HG03558 (cell line): ENCODE measurements at regions not wholly inside any gene's neighbourhood (a gene's known extent, or its start where the extent isn't known, plus 50 kb on each side); places are given as distances from the start of the nearest gene placed in this dataset.

Source experiments
- ATAC-seq: cut with Tn5 transposase; IDR thresholded peaks from one replicate; pipeline ENCODE4 v1.9.1; 2021; ENCODE audit warnings: moderate number of reproducible peaks; ENCODE audit not compliant: unreplicated experiment; ENCODE audit errors: extremely low read depth

DNA sequence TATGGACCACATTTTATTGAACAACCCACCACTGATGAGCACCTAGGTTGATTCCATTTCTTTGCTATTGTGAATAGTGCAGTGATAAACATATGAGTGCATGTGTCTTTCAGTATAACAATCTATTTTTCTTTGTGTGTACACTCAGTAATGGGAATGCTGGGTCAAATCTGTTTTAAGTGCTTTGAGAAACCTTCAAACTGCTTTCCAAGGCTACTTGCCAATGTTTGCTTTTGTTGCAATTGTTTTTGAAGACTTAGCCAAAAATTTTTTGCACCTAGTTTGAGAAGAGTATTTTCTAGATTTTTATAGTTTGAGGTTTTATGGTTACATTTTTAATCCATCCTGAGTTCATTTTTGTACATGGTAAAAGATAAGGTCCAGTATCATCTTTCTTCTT lies 587.4 kb upstream of the SETBP1 start:
- no peak for ATAC-seq

GRCh38 chr18:44096016-44096415 lies 584.7 kb upstream of the SETBP1 start:
- ATAC-seq: no peak

DNA sequence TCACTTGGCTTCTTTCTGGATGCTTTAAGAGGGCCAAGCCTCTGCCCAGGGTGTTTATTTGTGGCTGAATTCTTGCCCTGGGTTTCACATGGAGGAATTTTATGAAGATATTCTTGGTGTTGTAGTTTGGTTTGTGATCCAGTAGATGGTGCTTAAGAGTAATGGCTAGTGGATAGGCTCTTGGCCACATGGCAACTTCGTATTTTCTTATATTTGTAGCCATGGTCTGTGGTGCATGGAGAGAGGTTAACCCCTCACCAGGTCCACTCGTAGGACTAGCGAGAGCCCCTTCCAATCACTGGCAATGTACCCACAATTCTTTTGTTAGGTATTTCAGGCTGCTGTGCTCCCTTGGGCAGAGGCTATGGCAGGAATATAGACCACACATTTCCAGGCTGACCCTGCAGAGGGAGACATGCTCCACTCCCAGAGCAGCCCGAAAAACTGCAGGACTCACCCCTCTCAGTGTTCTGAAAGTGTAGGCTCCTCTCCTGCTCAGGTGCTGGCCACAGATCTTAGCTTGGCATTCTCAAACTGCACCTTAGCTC lies 582.1 kb upstream of the SETBP1 start:
- no peak for ATAC-seq

- ATAC-seq: no peak
These were observed 573.5 kb upstream of the SETBP1 start for GRCh38 chr18:44107187-44107586.

- ATAC-seq: no peak
These were observed 569.4 kb upstream of the SETBP1 start for GRCh38 chr18:44111337-44111736.

DNA sequence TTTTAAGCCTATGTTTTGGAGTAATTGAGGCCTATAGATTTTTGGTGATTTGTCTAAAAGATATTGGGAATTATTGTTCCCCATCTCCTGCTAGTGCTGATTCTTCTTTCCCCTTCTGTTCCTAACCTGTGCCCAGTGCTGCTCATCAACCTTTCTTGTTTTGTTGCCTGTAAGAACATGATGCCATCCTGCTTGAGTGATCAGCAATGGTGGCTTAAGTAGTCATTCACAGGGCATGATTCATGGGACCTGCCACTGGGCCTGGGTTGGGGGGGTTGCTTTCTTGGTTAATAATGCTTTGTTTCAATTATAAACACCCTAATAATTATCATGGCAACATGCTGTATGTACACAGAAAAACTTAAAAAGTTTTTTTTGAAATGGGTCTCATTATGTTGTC lies 562.9 kb upstream of the SETBP1 start:
- ATAC-seq: no peak

DNA sequence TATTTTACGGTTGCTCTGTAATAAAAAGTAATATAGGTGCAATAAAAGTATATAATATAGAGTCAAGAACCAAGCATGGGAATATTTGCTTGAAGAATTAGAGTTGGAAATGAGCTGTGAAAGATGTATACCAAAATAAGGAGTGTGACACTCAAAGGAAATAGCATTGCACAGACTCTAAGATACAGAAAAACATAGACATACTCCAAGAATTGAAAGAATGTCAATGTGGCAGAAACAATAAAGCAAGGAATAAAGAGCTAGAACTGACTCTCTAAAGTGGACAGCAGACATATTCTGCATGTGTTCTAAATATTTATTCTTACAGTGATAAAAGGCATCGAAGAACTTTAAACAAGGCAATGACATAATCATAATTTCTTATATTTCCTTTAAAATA lies 561.1 kb upstream of the SETBP1 start:
- ATAC-seq: no peak

GRCh38 chr18:44123743-44124142 lies 556.9 kb upstream of the SETBP1 start:
- ATAC-seq: no peak

GRCh38 chr18:44125446-44125845 lies 555.2 kb upstream of the SETBP1 start:
- no peak for ATAC-seq

DNA sequence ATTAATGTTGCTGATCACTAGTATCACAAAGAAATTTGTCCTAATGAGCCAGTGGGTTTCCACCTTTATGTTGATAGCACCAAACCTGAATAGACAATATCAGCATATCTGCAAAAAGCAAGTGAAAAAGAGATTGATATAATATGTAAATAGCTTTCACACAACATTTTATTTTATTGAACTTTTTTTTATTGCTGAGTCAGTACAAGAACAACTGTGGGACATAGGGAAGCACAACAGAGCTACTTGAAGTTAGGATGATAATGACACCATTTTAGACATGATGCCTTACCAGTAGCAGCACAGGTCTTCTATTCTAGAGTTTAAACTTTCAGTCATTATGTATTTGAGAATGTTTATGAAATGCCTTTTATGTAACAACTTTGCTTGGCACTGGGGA lies 554.1 kb upstream of the SETBP1 start:
- no peak for ATAC-seq

DNA sequence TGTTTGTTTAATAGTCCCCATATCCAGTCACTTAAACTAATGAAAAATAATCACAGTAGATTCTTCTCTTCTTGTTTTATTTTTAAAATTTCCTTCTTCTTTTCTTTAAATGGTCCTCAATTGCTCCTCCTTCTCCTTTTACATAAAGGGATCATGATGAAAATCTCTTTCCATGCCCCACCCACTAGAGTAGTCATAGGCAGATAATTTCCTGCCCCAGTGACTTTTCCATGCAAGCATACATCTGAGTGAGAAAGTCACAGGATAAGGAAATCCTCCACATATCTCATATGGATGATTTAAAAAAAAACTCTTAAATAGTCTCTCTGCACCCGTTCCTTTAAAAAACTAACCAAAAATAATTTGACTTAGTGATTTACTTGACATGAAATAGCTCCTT lies 552.3 kb upstream of the SETBP1 start:
- no peak for ATAC-seq

DNA sequence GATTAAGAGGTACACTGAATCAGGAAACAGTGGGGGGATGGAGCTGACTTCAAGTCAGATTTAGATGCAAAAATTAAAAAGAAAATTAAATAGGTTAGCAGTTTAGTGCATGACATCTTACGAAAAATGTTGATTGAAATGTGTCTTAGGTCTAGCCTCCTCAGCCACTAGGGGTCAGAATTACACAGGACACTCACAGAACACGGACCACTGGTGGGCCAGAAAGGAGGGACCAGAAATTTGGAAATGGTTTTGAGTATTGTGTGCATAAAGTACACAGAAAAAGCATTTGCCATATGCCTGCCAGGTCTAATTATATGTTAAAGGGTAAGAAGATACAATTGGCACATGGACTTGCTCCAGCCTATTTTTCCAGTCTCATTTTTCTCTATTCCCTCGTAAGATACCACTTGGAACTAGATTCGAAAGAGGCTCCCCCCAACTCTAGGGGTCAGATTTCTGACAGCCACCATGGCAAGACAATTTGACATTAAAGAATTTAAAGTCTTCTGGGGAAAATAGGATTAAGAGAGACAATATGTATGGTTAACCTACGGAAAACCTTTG lies 550.2 kb upstream of the SETBP1 start:
- ATAC-seq: no peak

DNA sequence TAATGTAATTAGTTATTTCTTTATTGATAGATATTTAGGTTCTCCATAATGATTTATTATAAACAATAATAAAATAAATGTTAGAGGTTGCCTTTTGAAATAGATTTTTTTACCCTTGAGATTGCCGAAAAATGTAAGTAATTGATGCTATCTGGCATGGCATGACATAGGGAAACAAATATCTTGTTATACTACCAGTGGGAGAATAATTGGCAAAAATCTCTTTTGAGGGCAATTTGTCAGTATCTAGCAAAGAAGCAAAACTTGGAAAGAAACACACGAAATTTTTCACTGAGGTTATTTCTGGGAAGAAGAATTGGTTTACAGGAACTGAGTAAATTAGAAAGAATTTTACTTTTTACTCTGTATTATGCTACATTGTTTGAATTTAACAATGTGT lies 547.2 kb upstream of the SETBP1 start:
- no peak for ATAC-seq

DNA sequence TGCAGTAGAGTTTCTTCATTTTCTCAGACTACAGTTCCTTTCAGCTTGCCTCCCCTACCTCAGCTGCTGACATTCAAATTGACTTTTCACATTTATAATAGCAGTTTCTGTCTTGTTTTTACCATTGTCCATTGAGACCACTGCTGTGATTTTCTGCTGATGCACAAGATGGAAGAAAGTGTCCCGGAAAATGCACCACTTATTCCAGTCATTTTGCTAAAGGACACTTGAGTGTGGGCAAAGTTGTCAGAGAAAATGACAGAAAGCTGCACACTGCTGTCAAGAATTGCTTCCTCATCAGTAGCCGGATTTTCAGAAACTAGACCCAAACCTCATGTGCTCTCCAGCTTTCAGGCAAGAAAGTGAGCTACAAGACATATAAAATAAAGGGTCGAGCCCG lies 546.2 kb upstream of the SETBP1 start:
- ATAC-seq: no peak

- ATAC-seq: no peak
These were observed 544.9 kb upstream of the SETBP1 start for GRCh38 chr18:44135741-44136140.

- ATAC-seq: no peak
These were observed 544.4 kb upstream of the SETBP1 start for GRCh38 chr18:44136326-44136725.

- no peak for ATAC-seq
These were observed 537.6 kb upstream of the SETBP1 start for GRCh38 chr18:44143072-44143471.

DNA sequence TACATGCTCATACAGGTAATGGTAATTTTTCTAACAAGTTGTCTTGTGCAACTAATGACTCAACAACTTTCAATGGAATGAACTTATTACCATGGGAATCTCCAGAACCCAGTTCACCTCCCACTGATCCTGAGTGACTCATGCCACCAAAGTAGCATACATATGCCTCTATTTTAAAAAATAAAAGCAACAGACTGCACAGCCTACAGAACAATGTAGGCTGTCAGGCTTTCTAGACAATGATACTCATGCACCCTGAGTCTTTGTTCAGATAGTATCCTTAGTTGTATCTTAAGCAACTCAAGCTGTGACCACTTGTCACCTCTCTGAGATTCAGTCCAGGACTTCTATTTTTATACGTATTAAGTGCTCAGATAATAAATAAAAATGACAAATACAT lies 531.0 kb upstream of the SETBP1 start:
- no peak for ATAC-seq

DNA sequence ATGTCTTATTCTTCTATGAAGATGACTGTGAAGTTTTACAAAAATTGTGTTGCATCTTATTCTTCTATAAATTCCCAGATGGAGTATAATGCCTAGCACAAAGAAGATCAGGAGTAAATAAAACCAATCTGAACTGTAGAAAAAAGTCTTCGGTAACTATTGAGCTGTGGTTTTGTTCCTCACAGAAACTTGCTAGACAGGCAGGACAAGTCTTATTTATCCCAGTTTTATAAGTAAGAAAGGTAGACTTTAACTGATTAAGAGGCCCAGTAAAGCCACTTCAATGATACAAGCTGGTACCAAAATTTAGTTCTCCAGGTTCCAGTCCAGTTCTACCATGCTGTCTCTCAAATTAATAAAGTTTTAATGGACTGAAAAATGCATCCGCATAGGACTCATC lies 526.7 kb upstream of the SETBP1 start:
- ATAC-seq: no peak

DNA sequence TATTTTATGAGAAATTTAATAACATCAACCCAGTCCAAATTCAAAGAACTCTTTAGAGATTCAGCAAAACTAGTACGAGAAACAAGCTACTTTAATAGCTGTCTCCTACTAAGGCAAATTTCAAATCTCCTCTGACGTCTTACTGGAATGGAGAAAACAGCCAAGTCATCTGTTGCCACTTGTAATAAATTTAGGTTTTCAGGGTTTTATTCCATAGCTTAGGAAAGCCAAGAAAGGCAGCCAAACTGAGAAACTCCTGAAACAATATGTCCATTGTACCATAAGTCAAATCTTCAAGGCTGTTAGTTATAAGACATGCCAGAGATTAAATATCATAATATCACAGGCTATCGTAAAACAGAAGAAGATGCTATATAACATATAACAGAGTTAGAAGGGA lies 524.6 kb upstream of the SETBP1 start:
- ATAC-seq: no peak

DNA sequence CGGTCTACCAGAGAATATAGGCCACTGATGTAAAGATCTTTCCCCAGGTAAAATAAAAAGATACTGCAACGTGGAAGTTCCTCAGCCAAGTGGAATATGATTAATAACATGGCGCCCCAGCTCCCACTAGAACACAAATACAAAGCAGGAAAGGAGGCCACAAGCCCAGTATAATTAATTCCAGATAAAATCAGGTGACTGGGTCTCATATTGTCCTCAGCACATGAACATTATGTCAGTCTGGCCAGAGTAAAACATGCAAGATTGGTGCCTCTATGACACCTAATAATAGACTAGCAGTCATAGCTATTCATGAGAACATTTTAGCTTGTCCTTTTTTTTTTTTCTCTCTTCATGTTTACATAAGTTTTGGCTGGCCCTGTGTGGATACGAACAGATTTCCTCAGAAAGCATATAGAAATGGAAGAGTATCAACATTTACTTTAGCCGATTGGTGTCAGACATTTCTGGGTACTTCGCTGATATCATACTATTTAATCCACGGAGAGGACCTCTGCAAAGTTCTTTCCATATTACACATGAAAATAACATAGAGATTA lies 523.8 kb upstream of the SETBP1 start:
- no peak for ATAC-seq

DNA sequence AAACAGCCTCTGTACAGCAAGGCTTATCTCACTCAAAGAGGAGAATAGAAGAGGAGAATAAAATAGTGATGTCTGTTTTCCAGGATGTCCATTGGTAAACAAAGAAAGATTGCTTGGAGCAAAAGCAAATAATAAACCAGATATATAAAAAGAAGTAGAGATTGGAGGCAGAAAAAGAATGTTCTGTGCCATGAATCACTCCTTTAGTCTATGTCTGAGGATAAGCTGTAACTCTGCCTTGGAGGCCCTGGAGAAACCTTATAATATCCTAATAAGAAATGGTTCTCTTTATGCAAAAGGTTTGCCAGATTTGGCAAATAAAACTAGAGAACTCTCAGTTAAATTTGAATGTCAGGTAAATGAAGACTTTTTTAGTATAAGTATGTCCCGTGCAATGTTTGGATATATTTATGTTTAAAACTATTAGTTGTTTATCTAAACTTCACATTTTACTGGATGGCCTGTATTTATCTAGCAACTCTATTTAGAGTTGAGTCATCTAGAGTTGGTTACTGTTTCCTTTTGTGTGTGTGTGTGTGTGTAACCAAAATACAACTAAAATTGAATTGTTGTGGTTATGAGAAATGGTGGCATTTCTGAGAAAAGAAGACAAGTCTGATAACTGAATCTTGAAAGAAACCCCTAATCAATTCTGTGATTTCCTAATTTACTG lies 510.3 kb upstream of the SETBP1 start:
- no peak for ATAC-seq
